Neuronal stem cell (in vitro differentiated cells): ENCODE measurements at regions not wholly inside any gene's neighbourhood (a gene's known extent, or its start where the extent isn't known, plus 50 kb on each side); places are given as distances from the start of the nearest gene placed in this dataset.

Source experiments
- DNase-seq: peaks from one replicate; pipeline ENCODE4 v3.0.0-alpha.2; 2013; ENCODE audit warnings: low spot score
- H2AFZ ChIP-seq: one replicate; pipeline ENCODE4 v1.6.1; 2013; ENCODE audit warnings: mild to moderate bottlenecking, low read length, inconsistent platforms
- H2AK5ac ChIP-seq: 2 replicates; pipeline ENCODE4 v1.6.1; 2013; ENCODE audit warnings: low read depth, mild to moderate bottlenecking, inconsistent platforms, low read length, moderate library complexity, mixed read lengths
- H2BK120ac ChIP-seq: 2 replicates; pipeline ENCODE4 v1.6.1; 2013; ENCODE audit warnings: low read depth, mild to moderate bottlenecking, inconsistent platforms, low read length, moderate library complexity, mixed read lengths
- H2BK12ac ChIP-seq: one replicate; pipeline ENCODE4 v1.6.1; 2013; ENCODE audit warnings: low read length, inconsistent platforms
- H2BK15ac ChIP-seq: 2 replicates; pipeline ENCODE4 v1.6.1; 2013; ENCODE audit warnings: mild to moderate bottlenecking, low read length, inconsistent platforms, mixed read lengths
- H2BK5ac ChIP-seq: one replicate; pipeline ENCODE4 v1.6.1; 2013; ENCODE audit warnings: inconsistent platforms, mild to moderate bottlenecking, low read length, moderate library complexity
- H3K14ac ChIP-seq: one replicate; pipeline ENCODE4 v1.6.1; 2013; ENCODE audit warnings: low read length, inconsistent platforms
- H3K18ac ChIP-seq: 2 replicates; pipeline ENCODE4 v1.6.1; 2013; ENCODE audit warnings: low read length, inconsistent platforms
- H3K23ac ChIP-seq: 2 replicates; pipeline ENCODE4 v1.6.1; 2013; ENCODE audit warnings: low read depth, mild to moderate bottlenecking, mixed read lengths, low read length, inconsistent platforms; ENCODE audit not compliant: poor library complexity
- H3K27ac ChIP-seq: replicated peaks from 3 replicates; pipeline ENCODE4 v1.5.1; 2013; ENCODE audit warnings: low read length, inconsistent platforms
- H3K27me3 ChIP-seq, 3 experiments: 2 replicates each; pipeline ENCODE4 v1.6.1; 2013; ENCODE audit warnings: low read length in 3 of 3, mild to moderate bottlenecking in 2 of 3, inconsistent platforms in 1 of 3, low read depth in 1 of 3, mixed read lengths in 1 of 3, moderate library complexity in 1 of 3; ENCODE audit not compliant: control insufficient read depth in 3 of 3, insufficient read depth in 3 of 3
- H3K36me3 ChIP-seq, 2 donors: replicated peaks in 1 of 2; 2 replicates each; pipeline ENCODE4 v1.6.1; 2013; ENCODE audit warnings: low read length in 2 of 2; ENCODE audit not compliant: control insufficient read depth in 2 of 2, insufficient read depth in 2 of 2
- H3K4ac ChIP-seq: 2 replicates; pipeline ENCODE4 v1.6.1; 2013; ENCODE audit warnings: inconsistent platforms, mild to moderate bottlenecking, low read length, moderate library complexity
- H3K4me1 ChIP-seq, 2 donors: 1 replicate in 1 of 2; 2 replicates in 1 of 2; pipeline ENCODE4 v1.6.1; 2013; ENCODE audit warnings: low read length in 2 of 2, low read depth in 1 of 2; ENCODE audit not compliant: control insufficient read depth in 2 of 2, insufficient read depth in 1 of 2
- H3K4me2 ChIP-seq: one replicate; pipeline ENCODE4 v1.6.1; 2013; ENCODE audit warnings: mild to moderate bottlenecking, low read length, inconsistent platforms; ENCODE audit not compliant: insufficient read depth, poor library complexity, severe bottlenecking
- H3K4me3 ChIP-seq, 2 donors: 2 replicates each; pipeline ENCODE4 v1.5.1; 2013; ENCODE audit warnings: low read length in 2 of 2, mild to moderate bottlenecking in 2 of 2, inconsistent platforms in 1 of 2, moderate library complexity in 1 of 2
- H3K79me1 ChIP-seq: one replicate; pipeline ENCODE4 v1.6.1; 2013; ENCODE audit warnings: low read depth, mild to moderate bottlenecking, inconsistent platforms, low read length, moderate library complexity
- H3K9ac ChIP-seq: one replicate; pipeline ENCODE4 v1.6.1; 2013; ENCODE audit warnings: mild to moderate bottlenecking, low read depth, low read length, inconsistent platforms; ENCODE audit not compliant: poor library complexity
- H3K9me3 ChIP-seq, 2 donors: replicated peaks in 1 of 2; 2 replicates each; pipeline versions ENCODE3 to v1.6.1; 2013; ENCODE audit warnings: low read length in 2 of 2, mild to moderate bottlenecking in 2 of 2, inconsistent platforms in 1 of 2, low read depth in 1 of 2, mixed read lengths in 1 of 2, moderate library complexity in 1 of 2; ENCODE audit not compliant: control insufficient read depth in 2 of 2, insufficient read depth in 1 of 2
- H4K8ac ChIP-seq: one replicate; pipeline ENCODE4 v1.6.1; 2013; ENCODE audit warnings: low read depth, mild to moderate bottlenecking, inconsistent platforms, low read length, moderate library complexity
- H4K91ac ChIP-seq: one replicate; pipeline ENCODE4 v1.6.1; 2013; ENCODE audit warnings: low read length, low read depth, mild to moderate bottlenecking, inconsistent platforms; ENCODE audit not compliant: poor library complexity
- WGBS, 2 donors: extraction: QIAGEN DNeasy Blood & Tissue Kit; methylation state at CpG; one replicate each; pipeline ENCODE4 v1.1.7; 2013; ENCODE audit warnings: missing lambda C conversion rate in 2 of 2, mixed read lengths in 1 of 2; ENCODE audit not compliant: insufficient read length in 2 of 2, insufficient replicate concordance in 1 of 2; ENCODE audit errors: extremely low coverage in 2 of 2; 5-methylcytosine and 5-hydroxymethylcytosine counted together

- Histone ChIP-seq H3K79me1 (no peaks in the 10 kb centered on the region), H2BK5ac (no peak overlapping the region), H3K9ac (no peak overlapping the region), H2AFZ (no peak overlapping the region), H3K14ac (no peak overlapping the region), H3K23ac (no peak overlapping the region), H3K18ac (no peak overlapping the region), H3K4me3 (no peak overlapping the region), H3K4me1 (no peaks in the 10 kb centered on the region), H3K36me3 (no peaks in the 10 kb centered on the region), H3K9me3 (no peaks in the 10 kb centered on the region), H2BK15ac (no peak overlapping the region), H4K91ac (no peak overlapping the region), H3K4ac (no peak overlapping the region), H3K4me2 (no peak overlapping the region), H3K27me3 (no peaks in the 10 kb centered on the region), H2BK120ac (no peak overlapping the region), H4K8ac (no peak overlapping the region), H3K27ac (no peak overlapping the region), H2AK5ac (no peak overlapping the region), H2BK12ac (no peak overlapping the region)
- no peak for DNase-seq
- no CpG with 5 or more reads among the region's 5 CpGs for WGBS, 2 donors
Measured at GRCh38 chr15:47513471-47513870, 203.8 kb upstream of the SEMA6D start.

DNA sequence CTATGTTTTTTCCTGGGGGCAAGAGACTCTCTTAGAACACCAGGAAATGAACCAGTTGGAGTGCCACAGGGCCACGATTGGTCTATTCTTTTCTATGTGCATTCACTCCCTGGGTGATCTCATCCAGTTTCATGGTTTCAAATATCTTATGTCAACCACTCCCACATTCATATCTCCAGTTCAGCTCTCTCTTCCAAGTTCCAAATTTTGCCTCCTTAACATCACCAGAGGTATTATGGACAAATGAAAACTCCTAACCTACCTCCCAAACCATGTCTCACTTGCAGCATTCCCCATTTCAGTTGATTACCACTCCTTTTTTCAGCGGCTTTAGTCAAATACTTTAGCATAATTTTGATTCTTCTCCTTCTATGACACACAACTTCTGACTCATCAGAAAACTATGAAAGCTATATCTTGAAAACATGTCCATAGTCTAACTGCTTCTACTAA is 203.1 kb upstream of the SEMA6D start:
- no peak overlapping the region for H3K27ac ChIP-seq
- no peak overlapping the region for H3K4ac ChIP-seq
- H3K4me3 ChIP-seq = no peak overlapping the region
- H4K91ac ChIP-seq = no peak overlapping the region
- no peak overlapping the region for H3K9ac ChIP-seq
- H3K4me1 ChIP-seq = no peaks in the 10 kb centered on the region
- no peak overlapping the region for H2BK15ac ChIP-seq
- DNase-seq = no peak
- no CpG with 5 or more reads among the region's 2 CpGs for WGBS, 2 donors
- no peak overlapping the region for H2AK5ac ChIP-seq
- H3K79me1 ChIP-seq = no peaks in the 10 kb centered on the region
- no peaks in the 10 kb centered on the region for H3K36me3 ChIP-seq
- no peak overlapping the region for H3K4me2 ChIP-seq
- H3K18ac ChIP-seq = no peak overlapping the region
- no peaks in the 10 kb centered on the region for H3K27me3 ChIP-seq
- H4K8ac ChIP-seq = no peak overlapping the region
- no peak overlapping the region for H3K14ac ChIP-seq
- no peak overlapping the region for H2AFZ ChIP-seq
- H2BK12ac ChIP-seq = no peak overlapping the region
- no peak overlapping the region for H2BK5ac ChIP-seq
- H3K23ac ChIP-seq = no peak overlapping the region
- H3K9me3 ChIP-seq = no peaks in the 10 kb centered on the region
- no peak overlapping the region for H2BK120ac ChIP-seq

DNA sequence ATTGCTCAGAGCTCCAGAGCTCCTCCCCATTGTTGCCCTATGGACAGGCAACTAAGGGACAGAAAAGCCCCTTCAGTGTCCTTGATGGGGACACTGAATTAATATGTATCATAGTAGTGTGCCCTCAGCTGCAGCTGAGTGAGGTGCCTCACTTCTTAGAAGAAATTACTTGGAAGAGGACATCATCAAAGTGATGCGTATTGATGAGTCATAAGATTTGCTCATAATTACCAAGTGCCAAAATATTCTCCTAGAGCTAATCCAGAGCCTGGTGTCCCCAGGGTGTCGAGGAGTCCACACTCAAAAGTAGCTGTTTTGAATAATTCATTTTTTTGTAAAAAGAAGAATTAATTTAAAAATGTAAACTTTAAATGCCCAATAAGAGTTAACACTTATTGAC is 200.7 kb upstream of the SEMA6D start:
- Histone ChIP-seq H2BK120ac (no peak overlapping the region), H2BK15ac (no peak overlapping the region), H3K36me3 (no peaks in the 10 kb centered on the region), H2BK12ac (no peak overlapping the region), H3K4me3 (no peak overlapping the region), H3K27me3 (no peaks in the 10 kb centered on the region), H2AFZ (no peak overlapping the region), H3K27ac (no peak overlapping the region), H3K79me1 (no peaks in the 10 kb centered on the region), H3K4me2 (no peak overlapping the region), H3K9me3 (no peaks in the 10 kb centered on the region), H2AK5ac (no peak overlapping the region), H3K14ac (no peak overlapping the region), H3K4me1 (no peaks in the 10 kb centered on the region), H3K18ac (no peak overlapping the region), H3K4ac (no peak overlapping the region), H3K23ac (no peak overlapping the region), H2BK5ac (no peak overlapping the region), H4K91ac (no peak overlapping the region), H4K8ac (no peak overlapping the region), H3K9ac (no peak overlapping the region)
- no peak for DNase-seq
- no CpG with 5 or more reads among the region's 2 CpGs for WGBS, 2 donors

DNA sequence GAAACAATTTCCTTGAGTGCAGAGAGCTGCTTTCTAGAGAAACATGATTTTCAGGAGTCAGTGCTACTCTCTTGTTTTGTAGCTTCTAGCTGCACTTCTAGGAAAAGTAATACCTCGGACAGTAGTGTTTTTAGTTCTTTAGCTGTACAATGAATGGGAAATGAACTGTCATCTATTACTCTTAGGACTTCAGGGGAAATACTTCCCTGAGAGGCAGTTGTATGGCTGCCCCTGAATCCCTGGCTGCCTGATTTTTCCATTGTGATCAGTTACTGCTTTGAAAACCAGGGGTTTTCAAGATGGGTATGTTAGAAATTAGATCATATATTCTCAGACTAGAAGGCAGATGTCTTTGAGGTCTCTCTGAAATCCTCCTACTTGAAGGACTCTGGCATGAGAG is 200.3 kb upstream of the SEMA6D start:
- Histone ChIP-seq H2BK12ac (no peak overlapping the region), H3K9me3 (no peaks in the 10 kb centered on the region), H3K9ac (no peak overlapping the region), H2AFZ (no peak overlapping the region), H2BK5ac (no peak overlapping the region), H3K4me2 (no peak overlapping the region), H3K27ac (no peak overlapping the region), H3K23ac (no peak overlapping the region), H2BK120ac (no peak overlapping the region), H3K79me1 (no peaks in the 10 kb centered on the region), H3K4ac (no peak overlapping the region), H3K18ac (no peak overlapping the region), H2AK5ac (no peak overlapping the region), H3K4me3 (no peak overlapping the region), H3K4me1 (no peaks in the 10 kb centered on the region), H4K8ac (no peak overlapping the region), H3K36me3 (no peaks in the 10 kb centered on the region), H4K91ac (no peak overlapping the region), H2BK15ac (no peak overlapping the region), H3K14ac (no peak overlapping the region), H3K27me3 (no peaks in the 10 kb centered on the region)
- no peak for DNase-seq
- WGBS, 2 donors = no CpG with 5 or more reads among the region's 1 CpG
